ENCODE measurements at regions not wholly inside any gene's neighbourhood (a gene's known extent, or its start where the extent isn't known, plus 50 kb on each side); places are given as distances from the start of the nearest gene placed in this dataset.

DNA sequence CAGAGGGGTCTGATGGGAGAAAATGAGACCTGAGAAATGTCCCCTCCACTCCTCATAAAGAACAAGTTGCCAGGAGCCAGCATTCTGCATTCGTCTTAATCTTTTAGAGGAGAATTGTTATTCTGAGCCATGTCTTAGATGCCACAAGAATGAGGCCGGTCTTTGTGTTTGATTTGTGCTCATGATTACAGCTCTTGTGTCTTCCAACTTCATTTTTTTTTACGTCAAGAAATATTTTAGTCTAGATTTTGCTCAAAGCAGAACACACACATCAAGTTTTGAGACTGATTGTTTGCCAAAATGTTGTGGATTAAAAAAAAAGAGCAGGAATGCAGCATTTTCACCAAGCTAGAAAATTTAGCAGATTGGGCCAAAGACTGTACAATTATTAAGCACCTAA, 130.6 kb upstream of the PITX2 start:
- H3K36me3 ChIP-seq (ENCODE audit: control insufficient read depth in 2 of 2, insufficient read depth in 2 of 2, low read length in 1 of 2), result no peaks in the 10 kb centered on the region
- 46 to 58% methylated on average over 3 of the region's 3 CpGs for WGBS, 2 donors
- H3K27ac ChIP-seq (ENCODE audit: low read depth in 2 of 2, low read length in 1 of 2), result no peak overlapping the region

DNA sequence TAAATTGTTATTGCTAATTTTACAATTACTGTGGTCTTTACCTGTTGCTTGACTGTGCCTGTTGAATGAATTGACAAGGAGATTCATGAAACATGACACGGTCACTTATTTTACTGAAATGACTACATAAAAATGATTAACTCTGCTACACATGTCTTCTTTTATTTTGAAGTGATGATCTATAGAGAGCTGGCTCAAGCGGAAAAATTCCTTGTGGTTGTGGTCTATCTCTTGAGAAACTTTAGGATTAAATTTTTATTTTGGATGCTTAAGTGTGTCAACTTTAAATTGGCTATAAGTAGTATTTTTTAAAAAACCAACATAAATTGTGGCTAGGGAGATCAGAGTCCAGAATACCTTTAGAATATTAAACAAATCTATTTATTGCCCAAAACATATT, 131.8 kb upstream of the PITX2 start:
- Histone ChIP-seq H3K9me3 (ENCODE audit: control insufficient read depth in 2 of 2, insufficient read depth in 1 of 2, low read depth in 1 of 2, low read length in 1 of 2) (no peaks in the 10 kb centered on the region), H3K36me3 (ENCODE audit: control insufficient read depth in 2 of 2, insufficient read depth in 2 of 2, low read length in 1 of 2) (no peaks in the 10 kb centered on the region), H3K4me1 (ENCODE audit: control insufficient read depth in 2 of 2, insufficient read depth in 2 of 2, low read length in 1 of 2) (no peaks in the 10 kb centered on the region), H3K4me3 (ENCODE audit: low read depth in 1 of 2, low read length in 2 of 2) (no peak overlapping the region), H3K27ac (ENCODE audit: low read depth in 2 of 2, low read length in 1 of 2) (no peak overlapping the region), H3K27me3 (ENCODE audit: control insufficient read depth in 1 of 2, insufficient read depth in 2 of 2, low read length in 2 of 2) (no peaks in the 10 kb centered on the region)
- 76 to 85% methylated on average over 2 of the region's 2 CpGs for WGBS, 2 donors

More for the DNA sequence above, 130.6 kb upstream of the PITX2 start:
- Histone ChIP-seq H3K4me3 (ENCODE audit: low read depth in 1 of 2, low read length in 2 of 2) (no peak overlapping the region), H3K27me3 (ENCODE audit: control insufficient read depth in 1 of 2, insufficient read depth in 2 of 2, low read length in 2 of 2) (no peaks in the 10 kb centered on the region), H3K9me3 (ENCODE audit: control insufficient read depth in 2 of 2, insufficient read depth in 1 of 2, low read depth in 1 of 2, low read length in 1 of 2) (no peaks in the 10 kb centered on the region), H3K4me1 (ENCODE audit: control insufficient read depth in 2 of 2, insufficient read depth in 2 of 2, low read length in 1 of 2) (no peaks in the 10 kb centered on the region)

DNA sequence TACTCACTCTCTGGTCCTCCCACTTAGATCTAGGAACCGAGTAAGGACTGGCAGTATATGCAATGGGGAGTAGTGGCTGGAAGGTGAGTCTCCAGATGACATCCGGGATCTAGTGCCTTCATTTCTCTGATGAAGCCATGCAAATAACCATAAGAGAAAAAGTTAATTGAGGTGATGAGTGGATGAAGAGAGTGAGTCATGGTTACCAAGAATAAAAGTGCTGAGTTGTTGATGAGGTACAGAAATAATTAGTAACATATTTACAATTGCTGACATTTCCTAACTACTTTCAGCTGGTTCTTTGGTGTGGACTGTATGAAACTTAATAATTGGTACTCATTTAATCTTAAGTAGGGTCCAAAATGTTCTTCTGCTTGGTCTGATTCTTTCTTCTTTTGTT, 146.7 kb upstream of the PITX2 start:
- no peak overlapping the region for H3K4me3 ChIP-seq (ENCODE audit: low read depth in 1 of 2, low read length in 2 of 2)
- H3K27ac ChIP-seq (ENCODE audit: low read depth in 2 of 2, low read length in 1 of 2), result no peak overlapping the region
- 46 to 47% methylated on average over 2 of the region's 2 CpGs for WGBS, 2 donors
- H3K36me3 ChIP-seq (ENCODE audit: control insufficient read depth in 2 of 2, insufficient read depth in 2 of 2, low read length in 1 of 2), result no peaks in the 10 kb centered on the region
- no peaks in the 10 kb centered on the region for H3K9me3 ChIP-seq (ENCODE audit: control insufficient read depth in 2 of 2, insufficient read depth in 1 of 2, low read depth in 1 of 2, low read length in 1 of 2)
- H3K27me3 ChIP-seq (ENCODE audit: control insufficient read depth in 1 of 2, insufficient read depth in 2 of 2, low read length in 2 of 2), result no peaks in the 10 kb centered on the region
- H3K4me1 ChIP-seq (ENCODE audit: control insufficient read depth in 2 of 2, insufficient read depth in 2 of 2, low read length in 1 of 2), result no peaks in the 10 kb centered on the region

DNA sequence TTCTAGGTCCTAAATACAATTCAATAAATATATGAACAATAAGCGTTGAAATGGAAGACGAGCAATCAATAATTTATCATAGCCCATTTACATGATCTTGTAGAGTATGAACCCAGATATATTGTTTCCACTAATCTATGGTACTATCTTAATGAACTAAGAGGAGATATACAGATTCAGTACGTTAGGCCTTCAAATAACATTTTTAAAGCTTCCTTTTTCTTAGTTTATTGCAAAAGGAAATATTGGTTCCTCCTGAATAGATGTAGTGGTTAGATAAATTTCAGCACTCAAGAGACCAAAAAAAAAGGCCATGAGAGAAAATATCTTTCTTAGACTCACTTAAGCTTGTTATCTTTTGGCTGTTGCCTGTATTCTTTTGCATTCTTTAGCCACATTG, 147.5 kb upstream of the PITX2 start:
- Histone ChIP-seq H3K9me3 (ENCODE audit: control insufficient read depth in 2 of 2, insufficient read depth in 1 of 2, low read depth in 1 of 2, low read length in 1 of 2) (no peaks in the 10 kb centered on the region), H3K4me3 (ENCODE audit: low read depth in 1 of 2, low read length in 2 of 2) (no peak overlapping the region), H3K27ac (ENCODE audit: low read depth in 2 of 2, low read length in 1 of 2) (no peak overlapping the region), H3K27me3 (ENCODE audit: control insufficient read depth in 1 of 2, insufficient read depth in 2 of 2, low read length in 2 of 2) (no peaks in the 10 kb centered on the region), H3K36me3 (ENCODE audit: control insufficient read depth in 2 of 2, insufficient read depth in 2 of 2, low read length in 1 of 2) (no peaks in the 10 kb centered on the region), H3K4me1 (ENCODE audit: control insufficient read depth in 2 of 2, insufficient read depth in 2 of 2, low read length in 1 of 2) (no peaks in the 10 kb centered on the region)
- 74 to 81% methylated on average over 3 of the region's 3 CpGs for WGBS, 2 donors

DNA sequence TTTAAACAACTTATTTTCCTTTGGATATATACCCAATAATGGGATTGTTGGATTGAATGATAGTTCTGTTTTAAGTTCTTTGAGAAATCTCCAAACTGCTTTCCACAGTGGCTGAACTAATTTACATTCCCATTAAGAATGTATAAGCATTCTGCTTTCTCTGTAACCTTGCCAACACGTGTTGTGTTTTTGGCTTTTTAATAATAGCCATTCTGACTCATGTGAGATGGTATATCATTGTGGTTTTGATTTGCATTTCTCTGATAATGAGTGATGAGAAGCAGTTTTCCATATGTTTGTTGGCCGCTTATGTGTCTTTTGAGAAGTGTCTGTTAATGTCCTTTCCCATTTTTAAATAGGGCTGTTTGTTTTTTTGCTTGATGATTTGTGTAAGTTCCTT, 155.6 kb upstream of the PITX2 start:
- H3K9me3 ChIP-seq (ENCODE audit: control insufficient read depth in 2 of 2, insufficient read depth in 1 of 2, low read depth in 1 of 2, low read length in 1 of 2), result no peaks in the 10 kb centered on the region
- 72 to 74% methylated on average over 2 of the region's 2 CpGs for WGBS, 2 donors
- no peak overlapping the region for H3K27ac ChIP-seq (ENCODE audit: low read depth in 2 of 2, low read length in 1 of 2)
- H3K36me3 ChIP-seq (ENCODE audit: control insufficient read depth in 2 of 2, insufficient read depth in 2 of 2, low read length in 1 of 2), result no peaks in the 10 kb centered on the region
- no peak overlapping the region for H3K4me3 ChIP-seq (ENCODE audit: low read depth in 1 of 2, low read length in 2 of 2)
- no peaks in the 10 kb centered on the region for H3K27me3 ChIP-seq (ENCODE audit: control insufficient read depth in 1 of 2, insufficient read depth in 2 of 2, low read length in 2 of 2)
- no peaks in the 10 kb centered on the region for H3K4me1 ChIP-seq (ENCODE audit: control insufficient read depth in 2 of 2, insufficient read depth in 2 of 2, low read length in 1 of 2)

DNA sequence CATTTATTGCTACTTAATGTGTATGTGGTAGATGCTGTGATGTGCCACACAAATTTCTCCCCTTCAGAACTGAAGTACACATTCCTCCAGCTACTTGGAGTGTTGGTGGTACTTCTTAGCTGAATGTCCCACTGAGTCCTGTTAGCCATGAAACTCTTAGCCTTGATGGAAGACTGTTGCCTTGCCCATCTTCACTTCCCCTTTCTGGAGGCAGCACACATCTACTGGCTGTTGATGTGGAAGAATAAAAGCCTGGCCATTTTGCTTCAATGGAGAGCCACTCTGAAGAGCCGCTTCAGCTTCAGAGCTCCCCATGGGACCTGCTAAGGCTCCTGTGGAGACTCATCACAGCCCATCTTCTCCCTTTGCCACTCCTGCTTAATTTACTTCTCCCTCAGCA, 157.7 kb upstream of the PITX2 start:
- Histone ChIP-seq H3K27me3 (ENCODE audit: control insufficient read depth in 1 of 2, insufficient read depth in 2 of 2, low read length in 2 of 2) (no peaks in the 10 kb centered on the region), H3K36me3 (ENCODE audit: control insufficient read depth in 2 of 2, insufficient read depth in 2 of 2, low read length in 1 of 2) (no peaks in the 10 kb centered on the region), H3K4me3 (ENCODE audit: low read depth in 1 of 2, low read length in 2 of 2) (no peak overlapping the region), H3K4me1 (ENCODE audit: control insufficient read depth in 2 of 2, insufficient read depth in 2 of 2, low read length in 1 of 2) (no peaks in the 10 kb centered on the region), H3K27ac (ENCODE audit: low read depth in 2 of 2, low read length in 1 of 2) (no peak overlapping the region), H3K9me3 (ENCODE audit: control insufficient read depth in 2 of 2, insufficient read depth in 1 of 2, low read depth in 1 of 2, low read length in 1 of 2) (no peaks in the 10 kb centered on the region)
- WGBS, 2 donors, result 89 to 95% methylated on average over 1 of the region's 1 CpG

DNA sequence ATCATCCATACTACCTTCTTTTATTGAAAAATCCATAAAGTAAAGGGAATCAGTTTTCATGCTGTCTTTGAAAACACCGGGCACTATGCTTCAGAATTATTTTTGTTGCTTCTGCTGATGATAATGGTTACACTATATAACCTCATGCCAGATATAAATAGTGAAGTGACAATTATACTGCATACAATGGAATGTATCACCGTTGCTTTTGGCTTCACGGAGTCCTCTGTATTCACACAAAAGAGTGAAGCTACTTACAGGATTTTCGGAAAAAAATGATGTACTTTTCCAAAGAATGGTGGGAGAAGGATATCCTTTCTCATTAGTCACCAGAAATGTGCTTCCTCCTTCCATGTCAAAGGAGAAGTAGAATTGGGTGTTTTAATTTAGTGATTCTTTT, 159.1 kb upstream of the PITX2 start:
- 63 to 71% methylated on average over 4 of the region's 4 CpGs for WGBS, 2 donors
- H3K27ac ChIP-seq (ENCODE audit: low read depth in 2 of 2, low read length in 1 of 2), result no peak overlapping the region
- H3K4me1 ChIP-seq (ENCODE audit: control insufficient read depth in 2 of 2, insufficient read depth in 2 of 2, low read length in 1 of 2), result no peaks in the 10 kb centered on the region
- H3K36me3 ChIP-seq (ENCODE audit: control insufficient read depth in 2 of 2, insufficient read depth in 2 of 2, low read length in 1 of 2), result no peaks in the 10 kb centered on the region
- H3K27me3 ChIP-seq (ENCODE audit: control insufficient read depth in 1 of 2, insufficient read depth in 2 of 2, low read length in 2 of 2), result no peaks in the 10 kb centered on the region
- H3K9me3 ChIP-seq (ENCODE audit: control insufficient read depth in 2 of 2, insufficient read depth in 1 of 2, low read depth in 1 of 2, low read length in 1 of 2), result no peaks in the 10 kb centered on the region
- no peak overlapping the region for H3K4me3 ChIP-seq (ENCODE audit: low read depth in 1 of 2, low read length in 2 of 2)

DNA sequence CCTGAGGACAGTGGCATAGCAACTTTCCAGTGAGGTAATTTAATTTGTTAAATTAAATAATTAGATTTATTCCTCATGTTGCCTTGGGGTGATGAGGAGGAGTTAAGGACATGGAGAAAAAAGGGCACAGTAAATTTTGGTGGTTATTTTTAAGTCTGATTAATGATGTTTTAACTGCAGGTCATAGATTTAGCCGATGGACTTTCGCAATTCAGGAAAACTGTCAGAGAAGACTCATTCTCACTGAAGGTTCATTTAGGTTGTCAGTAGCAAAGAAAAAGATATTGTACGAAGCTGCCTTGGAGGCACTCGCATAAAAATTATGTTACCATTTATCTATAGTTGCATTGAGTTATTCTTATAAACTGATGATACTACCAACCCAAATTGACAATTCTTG, 164.2 kb upstream of the PITX2 start:
- H3K27me3 ChIP-seq (ENCODE audit: control insufficient read depth in 1 of 2, insufficient read depth in 2 of 2, low read length in 2 of 2), result no peaks in the 10 kb centered on the region
- no peaks in the 10 kb centered on the region for H3K9me3 ChIP-seq (ENCODE audit: control insufficient read depth in 2 of 2, insufficient read depth in 1 of 2, low read depth in 1 of 2, low read length in 1 of 2)
- WGBS, 2 donors, result 75 to 77% methylated on average over 4 of the region's 4 CpGs
- H3K36me3 ChIP-seq (ENCODE audit: control insufficient read depth in 2 of 2, insufficient read depth in 2 of 2, low read length in 1 of 2), result no peaks in the 10 kb centered on the region
- no peak overlapping the region for H3K27ac ChIP-seq (ENCODE audit: low read depth in 2 of 2, low read length in 1 of 2)
- no peak overlapping the region for H3K4me3 ChIP-seq (ENCODE audit: low read depth in 1 of 2, low read length in 2 of 2)
- no peaks in the 10 kb centered on the region for H3K4me1 ChIP-seq (ENCODE audit: control insufficient read depth in 2 of 2, insufficient read depth in 2 of 2, low read length in 1 of 2)

DNA sequence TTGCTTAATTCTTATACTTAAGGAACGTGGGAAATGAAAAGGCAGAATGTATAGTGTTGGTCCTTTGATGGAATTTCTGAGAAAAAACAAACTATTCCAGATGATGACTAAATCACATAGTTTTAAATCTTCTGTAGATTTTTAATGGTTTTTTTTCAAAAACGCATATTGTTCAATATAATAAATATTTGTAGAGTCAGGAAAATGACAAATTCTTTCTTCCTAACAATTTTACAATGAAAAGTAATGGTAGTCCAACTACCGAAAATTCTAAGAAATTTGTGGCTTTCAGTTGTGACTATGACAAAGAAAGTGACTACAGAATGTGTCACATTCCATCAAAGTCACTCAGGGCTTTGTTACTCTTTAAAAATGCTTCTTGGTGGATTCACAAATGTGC, 164.8 kb upstream of the PITX2 start:
- H3K27me3 ChIP-seq (ENCODE audit: control insufficient read depth in 1 of 2, insufficient read depth in 2 of 2, low read length in 2 of 2), result no peaks in the 10 kb centered on the region
- WGBS, 2 donors, result 57 to 64% methylated on average over 3 of the region's 3 CpGs
- H3K4me3 ChIP-seq (ENCODE audit: low read depth in 1 of 2, low read length in 2 of 2), result no peak overlapping the region
- H3K9me3 ChIP-seq (ENCODE audit: control insufficient read depth in 2 of 2, insufficient read depth in 1 of 2, low read depth in 1 of 2, low read length in 1 of 2), result no peaks in the 10 kb centered on the region
- H3K4me1 ChIP-seq (ENCODE audit: control insufficient read depth in 2 of 2, insufficient read depth in 2 of 2, low read length in 1 of 2), result no peaks in the 10 kb centered on the region
- no peak overlapping the region for H3K27ac ChIP-seq (ENCODE audit: low read depth in 2 of 2, low read length in 1 of 2)
- H3K36me3 ChIP-seq (ENCODE audit: control insufficient read depth in 2 of 2, insufficient read depth in 2 of 2, low read length in 1 of 2), result no peaks in the 10 kb centered on the region

DNA sequence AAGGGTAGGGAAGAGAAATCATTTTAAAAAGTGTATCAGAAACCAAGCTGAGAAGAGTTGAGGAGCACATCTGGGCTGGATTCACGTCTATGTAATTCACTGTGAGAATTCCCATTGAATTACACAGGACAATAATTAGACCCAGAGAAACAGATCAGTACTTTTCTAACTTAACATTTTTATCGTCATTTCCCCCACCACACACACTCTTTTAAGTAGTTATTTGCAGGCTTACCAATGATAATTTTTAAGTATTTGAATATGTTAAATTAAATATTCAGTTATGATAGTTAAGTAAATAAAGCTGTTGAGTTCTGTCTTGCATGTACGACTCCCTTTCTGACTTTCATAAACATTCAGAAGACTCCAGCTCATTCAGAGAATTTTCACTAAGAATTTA, 165.4 kb upstream of the PITX2 start:
- Histone ChIP-seq H3K27me3 (ENCODE audit: control insufficient read depth in 1 of 2, insufficient read depth in 2 of 2, low read length in 2 of 2) (no peaks in the 10 kb centered on the region), H3K27ac (ENCODE audit: low read depth in 2 of 2, low read length in 1 of 2) (no peak overlapping the region), H3K4me3 (ENCODE audit: low read depth in 1 of 2, low read length in 2 of 2) (no peak overlapping the region), H3K36me3 (ENCODE audit: control insufficient read depth in 2 of 2, insufficient read depth in 2 of 2, low read length in 1 of 2) (no peaks in the 10 kb centered on the region), H3K4me1 (ENCODE audit: control insufficient read depth in 2 of 2, insufficient read depth in 2 of 2, low read length in 1 of 2) (no peaks in the 10 kb centered on the region), H3K9me3 (ENCODE audit: control insufficient read depth in 2 of 2, insufficient read depth in 1 of 2, low read depth in 1 of 2, low read length in 1 of 2) (no peaks in the 10 kb centered on the region)
- WGBS, 2 donors, result 68 to 69% methylated on average over 3 of the region's 3 CpGs
